HCT116 (cell line): ENCODE measurements at regions not wholly inside any gene's neighbourhood (a gene's known extent, or its start where the extent isn't known, plus 50 kb on each side); places are given as distances from the start of the nearest gene placed in this dataset.

Source experiments
- ATAC-seq: fragments of 200-7000 bp; cut with Tn5 transposase; 2 replicates; pipeline ENCODE4 v1.9.1; 2020; ENCODE audit warnings: mild to moderate bottlenecking, moderate library complexity
- BruUV-seq: library from RNA; stranded (reverse); fragments of 400-500 nt; replicated peaks from 2 replicates; lab custom pipeline; 2021; lab: Mats Ljungman, UMichigan
- CTCF ChIA-PET: fragments of 300-600 bp; sonication (Branson Sonifier 250); formaldehyde crosslinking; loops from one replicate; lab custom pipeline; 2021; ENCODE audit warnings: antibody characterized with exemption; lab: Charles Lee
- POLR2A ChIA-PET: fragments of 300-600, 350-600 bp; sonication (Branson Sonifier 250); formaldehyde crosslinking; loops from one replicate; lab custom pipeline; 2021; ENCODE audit warnings: antibody characterized with exemption; lab: Charles Lee
- RAD21 ChIA-PET, 2 experiments: fragments of 300-600 bp; sonication (Branson Sonifier 250); formaldehyde crosslinking; loops; one replicate each; lab custom pipeline; 2023; ENCODE audit warnings: low total read pairs in 2 of 2; ENCODE audit not compliant: uncharacterized antibody in 2 of 2, unreplicated experiment in 2 of 2, low non-redundant PET in 1 of 2; lab: Charles Lee
- DNase-seq: peaks from one replicate; pipeline ENCODE4 v3.0.0-alpha.2; 2010; ENCODE audit warnings: low read depth, low spot score
- H2AFZ ChIP-seq: fragments of 200-600 bp; shearing (Covaris generic), sonication (generic); 2 replicates; pipeline ENCODE4 v1.6.1; 2017; ENCODE audit warnings: low read depth, mixed run types, mixed read lengths, antibody characterized with exemption, low read length; ENCODE audit not compliant: poor library complexity, severe bottlenecking
- H3K27ac ChIP-seq: 2 replicates; pipeline ENCODE4 v1.5.1; 2012; ENCODE audit warnings: low read depth, low read length
- H3K27me3 ChIP-seq: fragments of 200-600 bp; sonication (generic); 2 replicates; pipeline ENCODE4 v1.6.1; 2016; ENCODE audit warnings: mixed run types, low read length, mixed read lengths; ENCODE audit not compliant: insufficient read depth
- H3K36me3 ChIP-seq, 2 experiments: fragments of 200-500 bp in 1 of 2; fragments of 200-600 bp in 1 of 2; sonication (Bioruptor generic) in 1 of 2; sonication (generic) in 1 of 2; 2 replicates each; pipeline versions ENCODE4 v1.5.1 to v1.6.1; 2014 to 2016; ENCODE audit warnings: low read length in 2 of 2, inconsistent platforms in 1 of 2, mixed read lengths in 1 of 2, mixed run types in 1 of 2; ENCODE audit not compliant: insufficient read depth in 2 of 2, control insufficient read depth in 1 of 2
- H3K4me1 ChIP-seq, 2 experiments: fragments of 200-600 bp in 1 of 2; sonication (generic) in 1 of 2; 2 replicates each; pipeline versions ENCODE4 v1.5.1 to v1.6.1; 2012 to 2017; ENCODE audit warnings: low read length in 2 of 2, inconsistent platforms in 1 of 2, mild to moderate bottlenecking in 1 of 2, mixed read lengths in 1 of 2, mixed run types in 1 of 2, moderate library complexity in 1 of 2; ENCODE audit not compliant: insufficient read depth in 2 of 2, control insufficient read depth in 1 of 2
- H3K4me2 ChIP-seq: fragments of 200-600 bp; sonication (generic); 2 replicates; pipeline ENCODE4 v1.6.1; 2017; ENCODE audit warnings: mixed run types, low read length, mixed read lengths
- H3K4me3 ChIP-seq, 2 experiments: fragments of 200-600 bp in 1 of 2; sonication (generic) in 1 of 2; replicated peaks in 1 of 2; 2 replicates each; pipeline ENCODE4 v1.5.1; 2011 to 2016; ENCODE audit warnings: low read length in 2 of 2, control low read depth in 1 of 2, low read depth in 1 of 2, mild to moderate bottlenecking in 1 of 2, mixed read lengths in 1 of 2, mixed run types in 1 of 2
- H3K79me2 ChIP-seq: fragments of 200-600 bp; sonication (generic); 2 replicates; pipeline ENCODE4 v1.6.1; 2017; ENCODE audit warnings: mild to moderate bottlenecking, mixed run types, low read length, moderate library complexity, mixed read lengths; ENCODE audit not compliant: insufficient read depth
- H3K9ac ChIP-seq: fragments of 200-600 bp; sonication (generic); 2 replicates; pipeline ENCODE4 v1.6.1; 2016; ENCODE audit warnings: low read length, mixed read lengths
- H3K9me2 ChIP-seq: fragments of 200-600 bp; sonication (generic), shearing (Covaris generic); 2 replicates; pipeline ENCODE4 v1.6.1; 2017; ENCODE audit warnings: mixed run types, mild to moderate bottlenecking, moderate library complexity; ENCODE audit not compliant: insufficient read depth
- H3K9me3 ChIP-seq, 2 experiments: fragments of 200-500 bp in 1 of 2; fragments of 200-600 bp in 1 of 2; sonication (Bioruptor generic) in 1 of 2; sonication (generic) in 1 of 2; 2 replicates each; pipeline ENCODE4 v1.6.1; 2014 to 2017; ENCODE audit warnings: low read length in 2 of 2, mixed read lengths in 2 of 2, inconsistent platforms in 1 of 2, low read depth in 1 of 2, mild to moderate bottlenecking in 1 of 2, mixed run types in 1 of 2, moderate library complexity in 1 of 2; ENCODE audit not compliant: control insufficient read depth in 1 of 2, insufficient read depth in 1 of 2
- H4K20me1 ChIP-seq: fragments of 200-600 bp; sonication (generic), shearing (Covaris generic); 2 replicates; pipeline ENCODE4 v1.6.1; 2017; ENCODE audit warnings: mixed run types, mild to moderate bottlenecking, moderate library complexity; ENCODE audit not compliant: insufficient read depth
- CTCF ChIP-seq, 3 experiments: fragments of 200-600 bp in 1 of 3; sonication (generic) in 1 of 3; IDR thresholded peaks in 2 of 3; conservative IDR thresholded peaks in 1 of 3; 2 replicates each; pipeline ENCODE4 v1.5.1; 2012 to 2017; ENCODE audit warnings: low read depth in 2 of 3, low read length in 2 of 3, antibody characterized with exemption in 1 of 3, borderline replicate concordance in 1 of 3, control low read depth in 1 of 3, mild to moderate bottlenecking in 1 of 3, mixed read lengths in 1 of 3, mixed run types in 1 of 3, moderate library complexity in 1 of 3; ENCODE audit not compliant: insufficient read depth in 1 of 3
- EGR1 ChIP-seq: IDR thresholded peaks from 2 replicates; pipeline ENCODE4 v1.6.1; 2012; ENCODE audit warnings: low read depth
- ELF1 ChIP-seq: IDR thresholded peaks from 2 replicates; pipeline ENCODE4 v1.6.1; 2012; ENCODE audit warnings: low read depth, borderline replicate concordance
- EZH2 ChIP-seq: fragments of 200-600 bp; sonication (generic); IDR thresholded peaks from 2 replicates; pipeline ENCODE4 v1.6.1; 2017; ENCODE audit warnings: antibody characterized with exemption, mixed run types
- EZH2phosphoT487 ChIP-seq: fragments of 200-600 bp; IDR thresholded peaks from 2 replicates; pipeline ENCODE4 v1.6.1; 2018; ENCODE audit warnings: antibody characterized with exemption, borderline replicate concordance
- FOSL1 ChIP-seq: IDR thresholded peaks from 2 replicates; pipeline ENCODE4 v1.6.1; 2012; ENCODE audit warnings: low read depth
- JUND ChIP-seq: IDR thresholded peaks from 2 replicates; pipeline ENCODE4 v1.6.1; 2012
- POLR2A ChIP-seq: IDR thresholded peaks from 2 replicates; pipeline ENCODE4 v1.7.0; 2011; ENCODE audit warnings: borderline replicate concordance; ENCODE audit not compliant: insufficient read depth, insufficient read length; ENCODE audit errors: extremely low read depth
- POLR2AphosphoS5 ChIP-seq: IDR thresholded peaks from 2 replicates; pipeline ENCODE4 v1.6.1; 2011; ENCODE audit warnings: mild to moderate bottlenecking, low read depth, low read length, moderate library complexity
- RAD21 ChIP-seq: IDR thresholded peaks from 2 replicates; pipeline ENCODE4 v1.6.1; 2012; ENCODE audit warnings: low read depth, mild to moderate bottlenecking
- REST ChIP-seq: IDR thresholded peaks from 2 replicates; pipeline ENCODE4 v1.6.1; 2012; ENCODE audit warnings: low read depth
- TCF7L2 ChIP-seq: IDR thresholded peaks from 2 replicates; pipeline ENCODE4 v1.7.0; 2011; ENCODE audit warnings: borderline replicate concordance, inconsistent platforms; ENCODE audit not compliant: insufficient read depth, insufficient read length; ENCODE audit errors: extremely low read depth
- ZBTB33 ChIP-seq: IDR thresholded peaks from 2 replicates; pipeline ENCODE4 v1.6.1; 2011; ENCODE audit warnings: mild to moderate bottlenecking, low read length, moderate library complexity; ENCODE audit not compliant: insufficient replicate concordance; ENCODE audit errors: extremely low read depth
- ZFX ChIP-seq: fragments of 450-650 bp; IDR thresholded peaks from 2 replicates; pipeline ENCODE4 v1.6.1; 2017
- ZNF274 ChIP-seq: fragments of 200-500 bp; sonication (Bioruptor generic); IDR thresholded peaks from 2 replicates; pipeline ENCODE4 v1.6.1; 2014; ENCODE audit warnings: mild to moderate bottlenecking, low read depth, low read length, inconsistent platforms
- intact Hi-C: fragments of 100-400 bp; cut with micrococcal nuclease; formaldehyde crosslinking; loops from 2 replicates; pipeline ENCODE4 v1.10.0; 2022

- no TSS peak for BruUV-seq
- DNase-seq = no peak
- ChIA-PET POLR2A (no interaction called here), RAD21 (no interaction called here), CTCF (interaction anchor here (1.8 kb wide), 1 partner anchor 16 kb away, joined by 4 read pairs; no protein-coding TSS in a partner anchor)
- H3K27me3 ChIP-seq = no peaks in the 10 kb centered on the region
- no peaks in the 10 kb centered on the region for H3K36me3 ChIP-seq
- H3K4me2 ChIP-seq = no peak overlapping the region
- no peaks in the 10 kb centered on the region for H3K79me2 ChIP-seq
- ATAC-seq = no peak
- H3K4me1 ChIP-seq = no peaks in the 10 kb centered on the region
- H3K9me3 ChIP-seq = no peaks in the 10 kb centered on the region
- H3K9ac ChIP-seq = no peak overlapping the region
- TF ChIP-seq EGR1 = no peak
- no peak for TF ChIP-seq ZNF274
- no peak for TF ChIP-seq RAD21
- no peak for TF ChIP-seq REST
- TF ChIP-seq ZBTB33 = no peak
- no peak for TF ChIP-seq EZH2
- no peak for TF ChIP-seq FOSL1
- no peak for TF ChIP-seq CTCF (IDR thresholded peaks at IDR 0.05 in 2 of 3, conservative IDR thresholded peaks at IDR 0.05 in 1 of 3; ENCODE audit: borderline replicate concordance in 1 of 3, insufficient read depth in 1 of 3, low read depth in 2 of 3, low read length in 2 of 3)
- no peak for TF ChIP-seq JUND
- TF ChIP-seq EZH2phosphoT487 = no peak
- no peak for TF ChIP-seq POLR2A
- no peak for TF ChIP-seq TCF7L2
- no peak for TF ChIP-seq ZFX
- no peak for TF ChIP-seq ELF1
- no peak for TF ChIP-seq POLR2AphosphoS5
- H3K4me3 ChIP-seq = no peak overlapping the region
- H3K9me2 ChIP-seq = no peaks in the 10 kb centered on the region
- H2AFZ ChIP-seq = no peak overlapping the region
- intact Hi-C loops = no loop called here
- H4K20me1 ChIP-seq = no peaks in the 10 kb centered on the region
- no peak overlapping the region for H3K27ac ChIP-seq
Observed at GRCh38 chr4:162650166-162650565, 486.4 kb upstream of the FSTL5 start.
